GM23338 (cell line): ENCODE measurements at regions not wholly inside any gene's neighbourhood (a gene's known extent, or its start where the extent isn't known, plus 50 kb on each side); places are given as distances from the start of the nearest gene placed in this dataset.

Experiments used
- ATAC-seq: fragments of 200-7000 bp; cut with Tn5 transposase; 3 replicates; pipeline ENCODE4 v1.9.1; 2020
- DNase-seq: peaks from one replicate; pipeline ENCODE4 v3.0.0-alpha.2; 2015; ENCODE audit warnings: low spot score
- H2AFZ ChIP-seq: fragments of 200-600 bp; sonication (generic); 2 replicates; pipeline ENCODE4 v1.8.0; 2016; ENCODE audit warnings: antibody characterized with exemption, mild to moderate bottlenecking, moderate library complexity
- H3F3A ChIP-seq: fragments of 200-600 bp; sonication (generic); replicated peaks from 2 replicates; pipeline ENCODE4 v1.8.0; 2017; ENCODE audit warnings: antibody characterized with exemption, mixed run types, low read depth
- H3K27ac ChIP-seq: fragments of 200-600 bp; sonication (generic); 2 replicates; pipeline ENCODE4 v1.6.1; 2016; ENCODE audit warnings: low read depth
- H3K27me3 ChIP-seq: fragments of 200-600 bp; sonication (generic); 2 replicates; pipeline ENCODE4 v1.8.0; 2016; ENCODE audit warnings: mild to moderate bottlenecking, mixed run types, moderate library complexity; ENCODE audit not compliant: insufficient read depth
- H3K36me3 ChIP-seq: fragments of 200-600 bp; sonication (generic); 2 replicates; pipeline ENCODE4 v1.8.0; 2016; ENCODE audit warnings: mild to moderate bottlenecking; ENCODE audit not compliant: insufficient read depth
- H3K4me1 ChIP-seq: fragments of 200-600 bp; sonication (generic); 2 replicates; pipeline ENCODE4 v1.8.0; 2016; ENCODE audit warnings: mild to moderate bottlenecking, moderate library complexity; ENCODE audit not compliant: insufficient read depth
- H3K4me2 ChIP-seq: fragments of 200-600 bp; sonication (generic); 2 replicates; pipeline ENCODE4 v1.7.1; 2017; ENCODE audit warnings: mixed run types
- H3K4me3 ChIP-seq: fragments of 200-600 bp; sonication (generic); 2 replicates; pipeline ENCODE4 v1.6.1; 2016; ENCODE audit warnings: mixed run types
- H3K79me2 ChIP-seq: fragments of 200-600 bp; sonication (generic); replicated peaks from 2 replicates; pipeline ENCODE4 v1.8.0; 2017; ENCODE audit warnings: mild to moderate bottlenecking; ENCODE audit not compliant: insufficient read depth
- H3K9me2 ChIP-seq: fragments of 200-600 bp; sonication (generic); 2 replicates; pipeline ENCODE4 v1.8.0; 2017; ENCODE audit not compliant: insufficient read depth
- H4K20me1 ChIP-seq: fragments of 200-600 bp; sonication (generic); replicated peaks from 2 replicates; pipeline ENCODE4 v1.8.0; 2017; ENCODE audit warnings: mild to moderate bottlenecking; ENCODE audit not compliant: insufficient read depth
- H3K27ac Mint-ChIP-seq: 2 replicates; pipeline ENCODE4 v1.8.0; 2020; ENCODE audit warnings: inconsistent platforms, mild to moderate bottlenecking, moderate library complexity, mixed read lengths
- H3K27me3 Mint-ChIP-seq: 3 replicates; pipeline ENCODE4 v1.8.0; 2022; ENCODE audit warnings: low read depth, mild to moderate bottlenecking, moderate library complexity, mixed read lengths, inconsistent platforms; ENCODE audit not compliant: insufficient read depth, poor library complexity
- H3K36me3 Mint-ChIP-seq: 3 replicates; pipeline ENCODE4 v1.8.0; 2021; ENCODE audit warnings: low read depth, mild to moderate bottlenecking, inconsistent platforms, moderate library complexity, mixed read lengths
- H3K4me1 Mint-ChIP-seq: 3 replicates; pipeline ENCODE4 v1.8.0; 2020; ENCODE audit warnings: mild to moderate bottlenecking, inconsistent platforms, mixed read lengths
- H3K4me3 Mint-ChIP-seq: 3 replicates; pipeline ENCODE4 v1.8.0; 2021; ENCODE audit warnings: moderate library complexity, mild to moderate bottlenecking, inconsistent platforms, mixed read lengths
- H3K9me3 Mint-ChIP-seq: 3 replicates; pipeline ENCODE4 v1.8.0; 2020; ENCODE audit warnings: moderate library complexity, mild to moderate bottlenecking, inconsistent platforms, mixed read lengths
- CREB1 ChIP-seq: fragments of 250-450 bp; sonication (Bioruptor Pico); IDR thresholded peaks from 2 replicates; pipeline ENCODE4 v1.5.0; 2020; ENCODE audit warnings: low read depth, mild to moderate bottlenecking, moderate library complexity
- CTCF ChIP-seq, 2 experiments: fragments of 200-600 bp in 1 of 2; sonication (generic) in 1 of 2; conservative IDR thresholded peaks; 2 replicates each; pipeline versions ENCODE4 v1.5.1 to v1.6.1; 2016 to 2017; ENCODE audit warnings: antibody characterized with exemption in 2 of 2, low read depth in 2 of 2, mild to moderate bottlenecking in 2 of 2, moderate library complexity in 1 of 2
- JUNB ChIP-seq: IDR thresholded peaks from one replicate; pipeline ENCODE4 v1.6.1; 2016; ENCODE audit warnings: antibody characterized with exemption; ENCODE audit not compliant: unreplicated experiment
- ZNF331 ChIP-seq: fragments of 250-450 bp; sonication (Bioruptor Pico); IDR thresholded peaks from 2 replicates; pipeline ENCODE4 v1.5.0; 2020; ENCODE audit warnings: low read depth, mild to moderate bottlenecking, moderate library complexity
- TF ChIP-seq, protein P1 (sequence below): fragments of 250-450 bp; sonication (Bioruptor Pico); IDR thresholded peaks from 2 replicates; pipeline ENCODE4 v1.5.0; 2020; ENCODE audit warnings: mild to moderate bottlenecking, moderate library complexity

DNA sequence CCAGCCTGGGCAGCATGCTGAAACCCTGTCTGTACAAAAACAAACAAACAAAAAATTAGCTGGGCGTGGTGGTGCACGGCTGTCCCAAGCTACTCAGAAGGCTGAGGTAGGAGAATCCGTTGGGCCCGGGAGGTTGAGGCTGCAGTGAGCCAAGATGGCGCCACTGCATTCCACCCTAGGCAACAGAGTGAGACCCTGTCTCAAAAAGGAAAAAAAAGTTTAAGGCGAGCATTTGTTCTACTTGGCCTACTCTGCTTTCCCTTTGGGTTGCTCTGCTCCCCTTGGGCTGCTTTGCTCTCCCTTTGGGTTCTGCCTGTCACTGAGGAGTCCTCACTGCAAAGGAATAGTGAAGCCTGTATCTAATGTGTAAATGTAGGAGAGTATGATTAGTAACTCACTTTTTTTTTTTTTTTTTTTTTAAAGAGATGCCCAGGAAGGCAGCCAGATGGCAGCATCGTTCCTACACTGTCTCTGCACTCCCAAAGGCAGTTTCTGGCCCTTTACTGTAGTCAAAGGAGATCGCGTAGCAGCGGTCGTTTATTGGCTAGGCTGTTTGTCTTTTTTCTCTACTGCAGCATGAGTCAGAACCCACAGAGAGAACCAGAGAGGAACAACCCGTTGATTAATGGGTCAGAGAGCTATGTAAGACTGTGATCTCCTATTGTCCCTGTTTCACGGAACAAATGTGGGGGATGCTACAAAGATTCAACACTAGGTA lies 118.3 kb upstream of the CWC22 start:
- no peaks in the 10 kb centered on the region for H3K27me3 ChIP-seq
- peak overlapping the region; percentile 24; the same call in 1 of the 2 replicates for H2AFZ ChIP-seq
- peaks cover 30% of the 10 kb centered on the region for H3K4me1 Mint-ChIP-seq
- H3K79me2 ChIP-seq = no peaks in the 10 kb centered on the region
- no peaks in the 10 kb centered on the region for H3K36me3 ChIP-seq
- no peaks in the 10 kb centered on the region for H4K20me1 ChIP-seq
- H3K36me3 Mint-ChIP-seq = no peaks in the 10 kb centered on the region
- no peaks in the 10 kb centered on the region for H3F3A ChIP-seq
- peaks cover 5% of the 10 kb centered on the region; the same call in 1 of the 2 replicates for H3K9me2 ChIP-seq
- no peak overlapping the region for H3K4me3 ChIP-seq
- H3K27ac Mint-ChIP-seq = no peak overlapping the region
- ATAC-seq (peak; percentile 96), DNase-seq (peak; percentile 89)
- H3K4me1 ChIP-seq = peaks cover 24% of the 10 kb centered on the region
- TF ChIP-seq JUNB = no peak
- TF ChIP-seq, protein P1, sequence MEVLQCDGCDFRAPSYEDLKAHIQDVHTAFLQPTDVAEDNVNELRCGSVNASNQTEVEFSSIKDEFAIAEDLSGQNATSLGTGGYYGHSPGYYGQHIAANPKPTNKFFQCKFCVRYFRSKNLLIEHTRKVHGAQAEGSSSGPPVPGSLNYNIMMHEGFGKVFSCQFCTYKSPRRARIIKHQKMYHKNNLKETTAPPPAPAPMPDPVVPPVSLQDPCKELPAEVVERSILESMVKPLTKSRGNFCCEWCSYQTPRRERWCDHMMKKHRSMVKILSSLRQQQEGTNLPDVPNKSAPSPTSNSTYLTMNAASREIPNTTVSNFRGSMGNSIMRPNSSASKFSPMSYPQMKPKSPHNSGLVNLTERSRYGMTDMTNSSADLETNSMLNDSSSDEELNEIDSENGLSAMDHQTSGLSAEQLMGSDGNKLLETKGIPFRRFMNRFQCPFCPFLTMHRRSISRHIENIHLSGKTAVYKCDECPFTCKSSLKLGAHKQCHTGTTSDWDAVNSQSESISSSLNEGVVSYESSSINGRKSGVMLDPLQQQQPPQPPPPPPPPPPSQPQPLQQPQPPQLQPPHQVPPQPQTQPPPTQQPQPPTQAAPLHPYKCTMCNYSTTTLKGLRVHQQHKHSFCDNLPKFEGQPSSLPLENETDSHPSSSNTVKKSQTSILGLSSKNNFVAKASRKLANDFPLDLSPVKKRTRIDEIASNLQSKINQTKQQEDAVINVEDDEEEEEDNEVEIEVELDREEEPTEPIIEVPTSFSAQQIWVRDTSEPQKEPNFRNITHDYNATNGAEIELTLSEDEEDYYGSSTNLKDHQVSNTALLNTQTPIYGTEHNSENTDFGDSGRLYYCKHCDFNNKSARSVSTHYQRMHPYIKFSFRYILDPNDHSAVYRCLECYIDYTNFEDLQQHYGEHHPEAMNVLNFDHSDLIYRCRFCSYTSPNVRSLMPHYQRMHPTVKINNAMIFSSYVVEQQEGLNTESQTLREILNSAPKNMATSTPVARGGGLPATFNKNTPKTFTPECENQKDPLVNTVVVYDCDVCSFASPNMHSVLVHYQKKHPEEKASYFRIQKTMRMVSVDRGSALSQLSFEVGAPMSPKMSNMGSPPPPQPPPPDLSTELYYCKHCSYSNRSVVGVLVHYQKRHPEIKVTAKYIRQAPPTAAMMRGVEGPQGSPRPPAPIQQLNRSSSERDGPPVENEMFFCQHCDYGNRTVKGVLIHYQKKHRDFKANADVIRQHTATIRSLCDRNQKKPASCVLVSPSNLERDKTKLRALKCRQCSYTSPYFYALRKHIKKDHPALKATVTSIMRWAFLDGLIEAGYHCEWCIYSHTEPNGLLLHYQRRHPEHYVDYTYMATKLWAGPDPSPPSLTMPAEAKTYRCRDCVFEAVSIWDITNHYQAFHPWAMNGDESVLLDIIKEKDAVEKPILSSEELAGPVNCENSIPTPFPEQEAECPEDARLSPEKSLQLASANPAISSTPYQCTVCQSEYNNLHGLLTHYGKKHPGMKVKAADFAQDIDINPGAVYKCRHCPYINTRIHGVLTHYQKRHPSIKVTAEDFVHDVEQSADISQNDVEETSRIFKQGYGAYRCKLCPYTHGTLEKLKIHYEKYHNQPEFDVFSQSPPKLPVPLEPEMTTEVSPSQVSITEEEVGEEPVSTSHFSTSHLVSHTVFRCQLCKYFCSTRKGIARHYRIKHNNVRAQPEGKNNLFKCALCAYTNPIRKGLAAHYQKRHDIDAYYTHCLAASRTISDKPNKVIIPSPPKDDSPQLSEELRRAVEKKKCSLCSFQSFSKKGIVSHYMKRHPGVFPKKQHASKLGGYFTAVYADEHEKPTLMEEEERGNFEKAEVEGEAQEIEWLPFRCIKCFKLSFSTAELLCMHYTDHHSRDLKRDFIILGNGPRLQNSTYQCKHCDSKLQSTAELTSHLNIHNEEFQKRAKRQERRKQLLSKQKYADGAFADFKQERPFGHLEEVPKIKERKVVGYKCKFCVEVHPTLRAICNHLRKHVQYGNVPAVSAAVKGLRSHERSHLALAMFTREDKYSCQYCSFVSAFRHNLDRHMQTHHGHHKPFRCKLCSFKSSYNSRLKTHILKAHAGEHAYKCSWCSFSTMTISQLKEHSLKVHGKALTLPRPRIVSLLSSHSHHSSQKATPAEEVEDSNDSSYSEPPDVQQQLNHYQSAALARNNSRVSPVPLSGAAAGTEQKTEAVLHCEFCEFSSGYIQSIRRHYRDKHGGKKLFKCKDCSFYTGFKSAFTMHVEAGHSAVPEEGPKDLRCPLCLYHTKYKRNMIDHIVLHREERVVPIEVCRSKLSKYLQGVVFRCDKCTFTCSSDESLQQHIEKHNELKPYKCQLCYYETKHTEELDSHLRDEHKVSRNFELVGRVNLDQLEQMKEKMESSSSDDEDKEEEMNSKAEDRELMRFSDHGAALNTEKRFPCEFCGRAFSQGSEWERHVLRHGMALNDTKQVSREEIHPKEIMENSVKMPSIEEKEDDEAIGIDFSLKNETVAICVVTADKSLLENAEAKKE (CRISPR knock-in tag) = no peak
- no peak for TF ChIP-seq ZNF331 (CRISPR knock-in tag)
- peak; percentile 71 to 82 for TF ChIP-seq CTCF (conservative IDR thresholded peaks at IDR 0.05; ENCODE audit: low read depth in 2 of 2)
- TF ChIP-seq CREB1 (CRISPR knock-in tag) = no peak
- no peaks in the 10 kb centered on the region for H3K9me3 Mint-ChIP-seq
- H3K27me3 Mint-ChIP-seq = no peaks in the 10 kb centered on the region
- no peak overlapping the region for H3K27ac ChIP-seq
- H3K4me2 ChIP-seq = no peak overlapping the region
- H3K4me3 Mint-ChIP-seq = no peak overlapping the region
